ENCODE measurements at regions not wholly inside any gene's neighbourhood (a gene's known extent, or its start where the extent isn't known, plus 50 kb on each side); places are given as distances from the start of the nearest gene placed in this dataset.

DNA sequence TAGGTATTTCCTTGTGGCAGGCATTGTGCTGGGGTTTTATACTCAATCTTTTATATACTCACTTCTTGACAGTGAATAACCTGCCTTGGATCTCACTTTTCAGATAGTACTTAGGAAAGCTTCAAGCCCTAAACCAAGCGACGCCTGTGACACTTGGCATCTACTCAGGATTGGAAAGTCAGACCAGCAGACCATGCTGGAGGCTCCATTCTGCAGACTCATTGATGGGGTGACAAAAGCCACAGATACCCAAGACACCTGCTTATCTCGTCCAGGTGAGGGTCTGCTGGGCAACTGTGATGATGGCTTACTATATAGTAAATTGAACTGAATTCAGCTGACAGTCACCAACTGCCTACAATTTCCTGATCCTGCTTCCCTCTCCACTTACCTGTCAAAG is 79.4 kb upstream of the MRPS22 start:
- dilution Hi-C loops (cut with HindIII; ENCODE audit: low sequenced_read_pairs, unreplicated experiment) (no loop called here), intact Hi-C loops (cut with micrococcal nuclease) (no loop called here), in situ Hi-C loops (cut with MboI; ENCODE audit: low sequenced_read_pairs) (no loop called here)
- H2BK5ac ChIP-seq (ENCODE audit: low read depth, low read length, poor library complexity, severe bottlenecking), result no peak overlapping the region
- H3K4me3 ChIP-seq (ENCODE audit: insufficient read depth, low read depth, low read length), result no peak overlapping the region
- H3K4me2 ChIP-seq (ENCODE audit: low read depth, low read length), result no peak overlapping the region
- H3K23ac ChIP-seq (ENCODE audit: low read depth, low read length), result no peak overlapping the region
- TF ChIP-seq MAFK (IDR thresholded peaks at IDR 0.05; ENCODE audit: low read depth, low read length) (no peak), POLR2A (IDR thresholded peaks at IDR 0.05; ENCODE audit: low read depth, low read length) (no peak), CHD1 (IDR thresholded peaks at IDR 0.05; ENCODE audit: low read depth, low read length) (no peak), MAZ (IDR thresholded peaks at IDR 0.05; ENCODE audit: borderline replicate concordance, low read depth, low read length) (no peak), RFX5 (IDR thresholded peaks at IDR 0.05; ENCODE audit: low read depth, low read length) (no peak), NFE2L2 (IDR thresholded peaks at IDR 0.05; ENCODE audit: low read depth, low read length) (no peak), MXI1 (IDR thresholded peaks at IDR 0.05; ENCODE audit: borderline replicate concordance, low read depth, low read length) (no peak), SMC3 (IDR thresholded peaks at IDR 0.05; ENCODE audit: low read depth, low read length) (no peak), RAD21 (IDR thresholded peaks at IDR 0.05; ENCODE audit: low read length) (no peak), RCOR1 (IDR thresholded peaks at IDR 0.05; ENCODE audit: insufficient replicate concordance, low read length) (no peak), FOS (IDR thresholded peaks at IDR 0.05; ENCODE audit: low read depth, low read length) (no peak), CEBPB (IDR thresholded peaks at IDR 0.05; ENCODE audit: low read depth, low read length) (no peak), BHLHE40 (IDR thresholded peaks at IDR 0.05; ENCODE audit: low read depth, low read length) (no peak)
- TF ChIP-seq, protein P1, sequence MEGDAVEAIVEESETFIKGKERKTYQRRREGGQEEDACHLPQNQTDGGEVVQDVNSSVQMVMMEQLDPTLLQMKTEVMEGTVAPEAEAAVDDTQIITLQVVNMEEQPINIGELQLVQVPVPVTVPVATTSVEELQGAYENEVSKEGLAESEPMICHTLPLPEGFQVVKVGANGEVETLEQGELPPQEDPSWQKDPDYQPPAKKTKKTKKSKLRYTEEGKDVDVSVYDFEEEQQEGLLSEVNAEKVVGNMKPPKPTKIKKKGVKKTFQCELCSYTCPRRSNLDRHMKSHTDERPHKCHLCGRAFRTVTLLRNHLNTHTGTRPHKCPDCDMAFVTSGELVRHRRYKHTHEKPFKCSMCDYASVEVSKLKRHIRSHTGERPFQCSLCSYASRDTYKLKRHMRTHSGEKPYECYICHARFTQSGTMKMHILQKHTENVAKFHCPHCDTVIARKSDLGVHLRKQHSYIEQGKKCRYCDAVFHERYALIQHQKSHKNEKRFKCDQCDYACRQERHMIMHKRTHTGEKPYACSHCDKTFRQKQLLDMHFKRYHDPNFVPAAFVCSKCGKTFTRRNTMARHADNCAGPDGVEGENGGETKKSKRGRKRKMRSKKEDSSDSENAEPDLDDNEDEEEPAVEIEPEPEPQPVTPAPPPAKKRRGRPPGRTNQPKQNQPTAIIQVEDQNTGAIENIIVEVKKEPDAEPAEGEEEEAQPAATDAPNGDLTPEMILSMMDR (conservative IDR thresholded peaks at IDR 0.05; ENCODE audit: low read depth, low read length), result no peak
- TF ChIP-seq, protein P2, sequence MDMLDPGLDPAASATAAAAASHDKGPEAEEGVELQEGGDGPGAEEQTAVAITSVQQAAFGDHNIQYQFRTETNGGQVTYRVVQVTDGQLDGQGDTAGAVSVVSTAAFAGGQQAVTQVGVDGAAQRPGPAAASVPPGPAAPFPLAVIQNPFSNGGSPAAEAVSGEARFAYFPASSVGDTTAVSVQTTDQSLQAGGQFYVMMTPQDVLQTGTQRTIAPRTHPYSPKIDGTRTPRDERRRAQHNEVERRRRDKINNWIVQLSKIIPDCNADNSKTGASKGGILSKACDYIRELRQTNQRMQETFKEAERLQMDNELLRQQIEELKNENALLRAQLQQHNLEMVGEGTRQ (IDR thresholded peaks at IDR 0.05; ENCODE audit: low read depth, low read length), result no peak
- TF ChIP-seq, protein P3, sequence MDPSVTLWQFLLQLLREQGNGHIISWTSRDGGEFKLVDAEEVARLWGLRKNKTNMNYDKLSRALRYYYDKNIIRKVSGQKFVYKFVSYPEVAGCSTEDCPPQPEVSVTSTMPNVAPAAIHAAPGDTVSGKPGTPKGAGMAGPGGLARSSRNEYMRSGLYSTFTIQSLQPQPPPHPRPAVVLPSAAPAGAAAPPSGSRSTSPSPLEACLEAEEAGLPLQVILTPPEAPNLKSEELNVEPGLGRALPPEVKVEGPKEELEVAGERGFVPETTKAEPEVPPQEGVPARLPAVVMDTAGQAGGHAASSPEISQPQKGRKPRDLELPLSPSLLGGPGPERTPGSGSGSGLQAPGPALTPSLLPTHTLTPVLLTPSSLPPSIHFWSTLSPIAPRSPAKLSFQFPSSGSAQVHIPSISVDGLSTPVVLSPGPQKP (IDR thresholded peaks at IDR 0.05; ENCODE audit: borderline replicate concordance, low read depth, low read length), result no peak
- no peaks in the 10 kb centered on the region for H3K9me1 ChIP-seq (ENCODE audit: insufficient read depth, low read length)
- 79% methylated on average over 2 of the region's 3 CpGs; no CpG with 5 or more reads in 1 of the 2 experiments for WGBS, 2 experiments (ENCODE audit: extremely low coverage in 2 of 2, insufficient read length in 1 of 2)
- H2AK9ac ChIP-seq (replicated peaks; ENCODE audit: low read depth, low read length, poor library complexity), result no peak overlapping the region
- CTCF ChIA-PET, result no interaction called here
- H3K56ac ChIP-seq (ENCODE audit: extremely low read depth, insufficient read depth, low read length), result no peak overlapping the region
- H4K8ac ChIP-seq (ENCODE audit: low read depth in 2 of 2, low read length in 2 of 2), result no peak overlapping the region
- no peak overlapping the region for H4K5ac ChIP-seq (ENCODE audit: low read depth, low read length)
- H2AK5ac ChIP-seq (ENCODE audit: low read depth, low read length), result no peak overlapping the region
- no peak for DNase-seq
- H3K4ac ChIP-seq (ENCODE audit: low read depth, low read length), result no peak overlapping the region
- H3K14ac ChIP-seq (replicated peaks; ENCODE audit: low read depth, low read length), result no peak overlapping the region
- no peaks in the 10 kb centered on the region for H3K36me3 ChIP-seq (ENCODE audit: control insufficient read depth, insufficient read depth, low read length)
- H2AFZ ChIP-seq (replicated peaks; ENCODE audit: low read length, poor library complexity), result no peak overlapping the region
- H3K9ac ChIP-seq (ENCODE audit: low read depth, low read length), result no peak overlapping the region
- no peak for ATAC-seq (ENCODE audit: low read depth)
- BruUV-seq (replicated peaks), result no TSS peak
- no peaks in the 10 kb centered on the region for H4K20me1 ChIP-seq (ENCODE audit: insufficient read depth, low read length)
- H3K79me1 ChIP-seq (ENCODE audit: low read depth in 1 of 2, low read length in 2 of 2), result no peaks in the 10 kb centered on the region
- H2BK20ac ChIP-seq (ENCODE audit: low read depth, low read length), result no peak overlapping the region
- H3K9me3 ChIP-seq (ENCODE audit: control insufficient read depth, insufficient read depth, low read length), result no peaks in the 10 kb centered on the region
- peaks cover 24% of the 10 kb centered on the region for H3K27me3 ChIP-seq (ENCODE audit: control insufficient read depth, insufficient read depth, low read length)
- POLR2A ChIA-PET (ENCODE audit: unreplicated experiment), result no interaction called here
- no peaks in the 10 kb centered on the region for H3K4me1 ChIP-seq (ENCODE audit: control insufficient read depth, insufficient read depth, low read length)
- no peak overlapping the region for H2BK120ac ChIP-seq (ENCODE audit: low read depth, low read length)
- no peak overlapping the region for H4K91ac ChIP-seq (ENCODE audit: insufficient read depth, low read depth, low read length)
- H2BK15ac ChIP-seq (ENCODE audit: low read depth, low read length), result no peak overlapping the region
- H3K27ac ChIP-seq (ENCODE audit: insufficient read depth, low read length), result no peak overlapping the region
- H3K18ac ChIP-seq (ENCODE audit: low read depth, low read length), result no peak overlapping the region

Data from IMR-90 (cell line).